Activated CD4-positive, alpha-beta memory T cell treated with anti-CD3 and anti-CD28 coated beads, Interleukin-2, amount 10 ng/mL, durations not matched to agents 7 days and 5 days (primary cell): ENCODE measurements at regions not wholly inside any gene's neighbourhood (a gene's known extent, or its start where the extent isn't known, plus 50 kb on each side); places are given as distances from the start of the nearest gene placed in this dataset.

Experiments used
- CTCF ChIA-PET: fragments of 350-600 bp; sonication (Branson Sonifier 250); formaldehyde crosslinking; loops from one replicate; lab custom pipeline; 2021; ENCODE audit warnings: antibody characterized with exemption, inconsistent platforms; lab: Charles Lee
- POLR2A ChIA-PET: fragments of 350-600 bp; sonication (Branson Sonifier 250); formaldehyde crosslinking; loops from one replicate; lab custom pipeline; 2021; ENCODE audit warnings: antibody characterized with exemption; lab: Charles Lee
- DNase-seq: peaks from one replicate; pipeline ENCODE4 v3.0.0-alpha.2; 2020
- H3K27ac Mint-ChIP-seq: one replicate; pipeline ENCODE4 v1.8.0; 2021; ENCODE audit warnings: mild to moderate bottlenecking, mixed read lengths
- H3K27me3 Mint-ChIP-seq: one replicate; pipeline ENCODE4 v1.8.0; 2021; ENCODE audit warnings: mixed read lengths
- H3K36me3 Mint-ChIP-seq: one replicate; pipeline ENCODE4 v1.8.0; 2021; ENCODE audit warnings: low read depth, mixed read lengths
- H3K4me1 Mint-ChIP-seq: one replicate; pipeline ENCODE4 v1.8.0; 2021; ENCODE audit warnings: mixed read lengths
- H3K4me3 Mint-ChIP-seq: one replicate; pipeline ENCODE4 v1.8.0; 2021; ENCODE audit warnings: mild to moderate bottlenecking, mixed read lengths
- H3K9me3 Mint-ChIP-seq: one replicate; pipeline ENCODE4 v1.8.0; 2021; ENCODE audit warnings: mixed read lengths

- Mint-ChIP-seq H3K9me3 (no peaks in the 10 kb centered on the region), H3K4me1 (peaks cover 3% of the 10 kb centered on the region), H3K4me3 (no peak overlapping the region), H3K27me3 (no peaks in the 10 kb centered on the region), H3K36me3 (no peaks in the 10 kb centered on the region), H3K27ac (no peak overlapping the region)
- DNase-seq, result no peak
- POLR2A ChIA-PET, result no interaction called here
- CTCF ChIA-PET, result interaction anchor here (0.9 kb wide), 1 partner anchor 17 kb away, joined by 3 read pairs; no protein-coding TSS in a partner anchor
These were observed 63.8 kb upstream of the GGTA1 start for GRCh38 chr9:121563425-121563824.

- Mint-ChIP-seq H3K36me3 (no peaks in the 10 kb centered on the region), H3K27ac (no peak overlapping the region), H3K4me1 (no peaks in the 10 kb centered on the region), H3K27me3 (no peaks in the 10 kb centered on the region), H3K4me3 (no peak overlapping the region), H3K9me3 (no peaks in the 10 kb centered on the region)
- POLR2A ChIA-PET, result no interaction called here
- DNase-seq, result no peak
- CTCF ChIA-PET, result interaction anchor here (0.9 kb wide), 1 partner anchor 18 kb away, joined by 3 read pairs; no protein-coding TSS in a partner anchor
These were observed 64.3 kb upstream of the GGTA1 start for GRCh38 chr9:121563881-121564460.

DNA sequence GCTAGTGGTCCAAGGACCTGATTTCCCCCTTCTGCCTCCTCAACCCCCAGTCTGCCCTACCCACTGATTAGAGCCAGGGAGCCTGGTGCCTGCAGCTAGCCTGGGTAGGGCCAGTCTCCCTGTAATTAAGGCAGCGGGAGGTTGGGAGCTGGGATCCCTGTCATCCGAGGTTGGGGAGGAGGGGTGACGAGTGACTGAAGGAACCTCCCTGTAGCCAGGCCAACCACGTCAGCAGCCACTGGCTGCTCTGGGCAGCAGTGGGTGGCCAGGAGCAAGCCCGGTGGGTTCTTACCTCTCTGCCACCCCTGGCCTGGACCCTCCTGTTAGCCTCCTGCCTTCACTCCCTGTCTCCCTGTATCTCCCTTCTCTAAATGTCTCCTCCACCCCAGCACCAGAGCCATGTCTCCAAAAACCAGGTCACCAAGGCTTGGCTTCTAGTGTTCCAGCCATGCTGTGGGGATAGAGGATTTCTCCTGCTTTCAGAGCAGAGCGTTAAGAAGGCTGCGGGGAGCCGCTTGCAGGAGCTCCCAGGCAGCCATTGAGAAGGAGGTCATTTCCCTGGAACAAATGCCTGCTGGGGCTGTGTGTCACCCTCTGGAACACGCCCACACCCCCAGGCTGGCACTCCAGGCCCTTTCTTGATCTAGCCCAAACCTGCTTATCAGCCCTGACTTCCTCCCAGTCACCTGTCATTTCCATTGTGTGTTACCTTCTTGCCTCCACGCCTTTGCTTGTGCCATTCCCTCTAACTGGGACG is 65.0 kb upstream of the GGTA1 start:
- Mint-ChIP-seq H3K27ac (no peak overlapping the region), H3K9me3 (no peaks in the 10 kb centered on the region), H3K4me1 (no peaks in the 10 kb centered on the region), H3K27me3 (no peaks in the 10 kb centered on the region), H3K4me3 (no peak overlapping the region), H3K36me3 (no peaks in the 10 kb centered on the region)
- ChIA-PET CTCF (interaction anchor here (2.1 kb wide), 1 partner anchor 19 kb away, joined by 4 read pairs; no protein-coding TSS in a partner anchor), POLR2A (no interaction called here)
- DNase-seq, result no peak

DNA sequence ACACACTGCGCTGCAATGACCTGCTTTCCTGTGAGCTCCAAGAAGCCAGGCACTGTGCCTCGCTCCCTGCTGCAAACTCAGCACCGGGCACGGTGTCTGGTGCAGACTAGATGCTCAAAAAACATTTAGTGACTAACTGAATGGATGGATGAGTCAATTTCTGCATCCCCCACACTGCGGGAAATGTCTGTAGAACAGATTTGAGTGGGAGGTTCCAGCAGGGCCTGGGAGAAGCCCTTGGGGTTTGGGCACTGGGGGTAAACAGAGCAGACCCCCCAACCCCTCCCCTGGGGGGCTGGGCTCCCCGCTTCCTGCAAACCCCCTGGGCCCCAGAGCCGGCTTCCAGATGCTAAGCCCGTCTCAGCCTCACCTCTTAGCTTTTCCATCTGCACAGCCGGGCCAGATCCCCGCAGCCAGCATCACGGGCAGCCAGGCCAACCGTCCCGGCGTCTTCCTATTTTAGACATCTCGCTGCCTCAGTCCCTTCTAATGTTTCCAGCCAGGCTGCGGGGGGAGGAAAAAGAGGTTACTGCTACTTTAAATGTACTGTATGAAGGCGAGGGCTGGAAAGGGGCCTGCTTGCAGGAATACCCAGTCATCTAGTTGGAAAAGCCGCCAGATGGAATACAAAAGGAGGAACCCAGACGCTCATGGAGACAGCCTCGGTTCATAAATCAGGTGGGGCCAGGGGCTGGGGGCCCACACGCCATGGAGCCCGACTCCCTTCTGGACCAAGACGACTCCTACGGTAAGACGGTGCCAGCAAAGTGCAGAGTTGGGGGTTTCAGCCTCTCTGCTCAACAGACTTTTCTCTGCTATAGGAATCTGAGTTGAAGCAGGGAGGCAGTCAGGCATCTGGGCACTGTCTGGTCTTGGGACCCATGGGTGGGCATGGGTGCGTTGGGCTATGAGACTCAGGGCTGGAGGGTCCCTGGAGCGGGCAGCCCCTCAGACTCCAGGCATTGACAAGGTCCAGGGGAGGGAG is 67.1 kb upstream of the GGTA1 start:
- ChIA-PET POLR2A (no interaction called here), CTCF (interaction anchor here (2.1 kb wide), 1 partner anchor 21 kb away, joined by 4 read pairs; no protein-coding TSS in a partner anchor)
- Mint-ChIP-seq H3K27ac (no peak overlapping the region), H3K4me3 (no peak overlapping the region), H3K36me3 (no peaks in the 10 kb centered on the region), H3K4me1 (no peaks in the 10 kb centered on the region), H3K9me3 (no peaks in the 10 kb centered on the region), H3K27me3 (no peaks in the 10 kb centered on the region)
- no peak for DNase-seq

DNA sequence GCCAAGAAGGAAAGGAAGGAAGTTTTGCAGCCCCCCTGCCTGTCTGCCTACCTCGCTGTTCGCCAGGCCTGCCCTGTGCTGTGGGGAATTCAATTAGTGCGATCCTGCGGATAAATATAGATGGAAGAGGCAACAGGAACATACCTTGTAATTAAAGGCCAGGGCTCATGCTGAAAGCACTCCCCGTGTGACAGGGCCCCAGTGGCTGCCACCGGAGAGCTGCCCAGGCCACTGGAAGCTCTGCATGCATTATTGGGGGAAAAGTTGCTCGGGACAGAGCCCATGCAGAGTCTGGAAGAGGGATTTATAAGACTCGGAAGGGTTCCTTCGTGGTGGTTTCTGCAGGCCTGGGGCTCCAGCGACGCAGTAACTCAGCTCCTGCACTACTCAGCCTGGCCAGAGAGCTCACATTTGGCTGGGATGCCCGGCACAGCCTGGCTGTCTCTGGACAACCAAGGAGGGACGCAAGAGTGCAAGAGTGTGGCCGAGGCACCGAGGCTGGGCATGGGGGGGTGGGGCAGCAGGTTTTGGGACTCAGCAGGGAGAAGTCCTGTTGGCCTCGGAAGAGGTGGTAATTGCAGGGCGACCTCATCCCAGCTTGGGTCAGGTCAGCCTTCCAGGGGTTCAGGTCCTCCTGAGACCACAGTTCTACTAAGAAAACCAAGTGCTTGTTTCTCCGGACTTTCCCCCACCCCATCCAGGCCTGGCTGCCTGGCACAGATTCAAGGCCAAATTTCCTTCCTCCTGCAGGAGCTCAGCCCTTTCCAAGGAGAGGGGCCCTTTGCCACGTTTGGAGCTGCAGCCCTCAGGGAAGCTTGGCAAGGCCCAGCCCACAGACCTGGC is 68.1 kb upstream of the GGTA1 start:
- ChIA-PET POLR2A (no interaction called here), CTCF (no interaction called here)
- H3K9me3 Mint-ChIP-seq, result no peaks in the 10 kb centered on the region
- no peak overlapping the region for H3K27ac Mint-ChIP-seq
- H3K27me3 Mint-ChIP-seq, result no peaks in the 10 kb centered on the region
- H3K36me3 Mint-ChIP-seq, result no peaks in the 10 kb centered on the region
- no peak overlapping the region for H3K4me3 Mint-ChIP-seq
- no peaks in the 10 kb centered on the region for H3K4me1 Mint-ChIP-seq
- DNase-seq, result no peak

DNA sequence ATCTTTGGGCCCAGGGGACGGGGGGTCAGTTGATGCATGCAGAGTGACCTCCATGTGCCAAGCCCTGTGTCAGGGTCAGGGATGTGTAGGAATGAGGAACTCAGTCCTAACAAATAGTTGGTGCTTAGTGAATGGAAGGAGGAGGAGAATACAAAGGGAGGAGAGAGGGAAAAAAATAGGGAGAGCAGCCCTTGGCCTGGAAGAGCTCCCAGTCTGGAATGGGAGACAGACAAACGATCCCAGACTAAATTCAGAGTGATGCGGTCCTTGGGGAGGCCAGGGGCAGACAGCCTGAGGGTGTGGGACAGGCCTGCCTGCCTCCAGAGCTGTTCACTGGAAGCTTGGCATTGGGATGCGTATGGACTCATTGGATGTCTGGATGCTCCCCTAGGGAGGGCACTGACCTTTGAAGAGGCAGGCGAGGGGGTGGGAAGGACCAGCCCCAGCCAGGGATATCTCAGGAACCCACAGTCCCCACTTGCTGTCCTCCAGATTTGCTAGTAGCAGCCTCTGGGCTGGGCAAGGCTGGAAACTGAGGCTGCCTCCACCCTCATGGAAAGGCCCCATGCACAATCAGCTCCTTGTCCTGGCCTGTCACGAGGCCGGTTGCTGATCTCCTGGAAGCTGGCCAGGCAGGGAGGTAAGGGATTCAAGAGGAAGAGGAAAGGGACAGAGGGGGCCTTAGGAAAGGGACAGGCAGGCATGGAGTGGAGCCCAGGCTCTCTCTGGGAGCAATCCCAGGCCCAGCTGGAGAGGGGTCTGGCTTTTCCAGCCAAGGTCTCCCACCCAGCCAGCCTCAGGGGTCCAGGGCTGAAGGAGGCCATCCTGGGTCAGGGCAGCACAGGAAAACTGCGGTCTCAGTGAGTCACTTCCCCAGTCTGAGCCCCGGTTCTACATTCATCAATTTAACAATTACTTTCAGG is 69.0 kb upstream of the GGTA1 start:
- H3K27ac Mint-ChIP-seq, result no peak overlapping the region
- DNase-seq, result no peak
- H3K27me3 Mint-ChIP-seq, result no peaks in the 10 kb centered on the region
- POLR2A ChIA-PET, result no interaction called here
- H3K36me3 Mint-ChIP-seq, result no peaks in the 10 kb centered on the region
- CTCF ChIA-PET, result interaction anchor here (1.9 kb wide), 1 partner anchor 22 kb away, joined by 4 read pairs; no protein-coding TSS in a partner anchor
- H3K9me3 Mint-ChIP-seq, result no peaks in the 10 kb centered on the region
- H3K4me3 Mint-ChIP-seq, result no peak overlapping the region
- H3K4me1 Mint-ChIP-seq, result no peaks in the 10 kb centered on the region

- H3K4me3 Mint-ChIP-seq, result no peak overlapping the region
- POLR2A ChIA-PET, result no interaction called here
- H3K9me3 Mint-ChIP-seq, result no peaks in the 10 kb centered on the region
- no peaks in the 10 kb centered on the region for H3K27me3 Mint-ChIP-seq
- no peaks in the 10 kb centered on the region for H3K4me1 Mint-ChIP-seq
- H3K36me3 Mint-ChIP-seq, result no peaks in the 10 kb centered on the region
- no peak for DNase-seq
- CTCF ChIA-PET, result interaction anchor here (1.9 kb wide), 1 partner anchor 23 kb away, joined by 4 read pairs; no protein-coding TSS in a partner anchor
- no peak overlapping the region for H3K27ac Mint-ChIP-seq
These were observed 69.6 kb upstream of the GGTA1 start for GRCh38 chr9:121569266-121569648.

- Mint-ChIP-seq H3K4me1 (no peaks in the 10 kb centered on the region), H3K27me3 (no peaks in the 10 kb centered on the region), H3K4me3 (no peak overlapping the region), H3K9me3 (no peaks in the 10 kb centered on the region), H3K27ac (no peak overlapping the region), H3K36me3 (no peaks in the 10 kb centered on the region)
- POLR2A ChIA-PET, result no interaction called here
- CTCF ChIA-PET, result interaction anchor here (1.1 to 1.3 kb wide), 2 partner anchors 12 to 27 kb away, joined by 3 to 4 read pairs; no protein-coding TSS in a partner anchor
- DNase-seq, result no peak
These were observed 72.9 kb upstream of the GGTA1 start for GRCh38 chr9:121572581-121572980.

DNA sequence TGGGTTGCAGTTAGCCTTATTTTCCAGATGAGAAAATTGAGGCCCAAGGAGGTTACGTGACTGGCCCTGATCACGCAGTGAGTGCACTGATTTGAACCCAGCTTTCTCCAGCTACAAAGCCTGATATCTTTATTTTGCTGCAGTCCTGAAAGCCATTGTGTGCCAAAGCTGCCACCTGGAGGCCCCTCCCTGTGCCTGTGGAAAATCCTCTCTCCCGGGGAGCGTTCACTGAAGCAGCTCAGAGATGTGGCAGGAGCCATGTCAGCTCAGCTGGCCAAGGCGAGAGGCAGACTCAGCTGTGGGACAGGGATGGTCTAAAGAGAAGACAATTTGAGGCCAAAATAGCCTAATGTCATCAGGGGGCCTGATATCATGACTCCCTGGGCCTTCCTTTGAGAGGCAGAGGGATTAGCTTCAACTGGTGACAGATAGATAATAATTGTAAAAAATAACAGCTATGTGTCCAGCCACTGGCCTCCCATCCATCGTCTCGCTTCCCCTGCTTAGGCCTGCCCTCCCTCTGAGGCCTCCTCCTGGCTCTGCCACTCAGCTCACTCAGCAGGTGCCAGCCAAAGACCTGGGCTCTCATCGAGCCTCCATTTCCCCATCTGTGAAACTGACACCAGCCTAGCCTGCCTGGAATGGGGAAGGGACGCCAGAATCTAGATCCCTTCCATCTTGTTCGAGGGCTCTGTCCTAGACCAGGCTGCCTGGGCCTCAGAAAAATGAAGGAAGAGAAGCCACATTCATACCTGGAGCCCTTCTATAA is 74.3 kb upstream of the GGTA1 start:
- H3K27me3 Mint-ChIP-seq, result no peaks in the 10 kb centered on the region
- DNase-seq, result no peak
- no peak overlapping the region for H3K27ac Mint-ChIP-seq
- ChIA-PET POLR2A (no interaction called here), CTCF (interaction anchor here (0.6 kb wide), 1 partner anchor 18 kb away, joined by 3 read pairs; no protein-coding TSS in a partner anchor)
- no peaks in the 10 kb centered on the region for H3K36me3 Mint-ChIP-seq
- H3K9me3 Mint-ChIP-seq, result no peaks in the 10 kb centered on the region
- H3K4me3 Mint-ChIP-seq, result no peak overlapping the region
- no peaks in the 10 kb centered on the region for H3K4me1 Mint-ChIP-seq

GRCh38 chr9:121574774-121575519 is 75.3 kb upstream of the GGTA1 start:
- Mint-ChIP-seq H3K4me3 (no peak overlapping the region), H3K36me3 (no peaks in the 10 kb centered on the region), H3K27ac (no peak overlapping the region), H3K4me1 (no peaks in the 10 kb centered on the region), H3K27me3 (no peaks in the 10 kb centered on the region), H3K9me3 (no peaks in the 10 kb centered on the region)
- CTCF ChIA-PET, result interaction anchor here (0.6 kb wide), 1 partner anchor 19 kb away, joined by 3 read pairs; no protein-coding TSS in a partner anchor
- DNase-seq, result no peak
- POLR2A ChIA-PET, result no interaction called here
